A549 (cell line): ENCODE measurements at regions not wholly inside any gene's neighbourhood (a gene's known extent, or its start where the extent isn't known, plus 50 kb on each side); places are given as distances from the start of the nearest gene placed in this dataset.

ENCODE experiments used
- CTCF ChIP-seq: fragments of >200 bp; sonication (Bioruptor Twin); formaldehyde crosslinking; IDR thresholded peaks from 3 replicates; pipeline ENCODE4 v1.5.1; 2016
- ESRRA ChIP-seq: fragments of 150-350 bp; IDR thresholded peaks from 2 replicates; pipeline ENCODE4 v1.6.1; 2014; ENCODE audit warnings: mild to moderate bottlenecking, low read length, borderline replicate concordance
- HMGXB4 ChIP-seq: fragments of 250-450 bp; sonication (Bioruptor Pico); IDR thresholded peaks from 2 replicates; pipeline ENCODE4 v1.5.0; 2021; ENCODE audit warnings: mild to moderate bottlenecking, moderate library complexity, borderline replicate concordance
- POLR2A ChIP-seq: IDR thresholded peaks from 2 replicates; pipeline ENCODE4 v1.6.1; 2012; ENCODE audit warnings: mild to moderate bottlenecking, low read length
- RAD21 ChIP-seq, 2 experiments: fragments of >200 bp in 1 of 2; sonication (Bioruptor Twin) in 1 of 2; formaldehyde crosslinking in 1 of 2; IDR thresholded peaks in 1 of 2; conservative IDR thresholded peaks in 1 of 2; 2 replicates in 1 of 2; 3 replicates in 1 of 2; pipeline ENCODE4 v1.6.1; 2012 to 2018; ENCODE audit warnings: inconsistent platforms in 1 of 2
- ZFP36 ChIP-seq: fragments of 450-650 bp; IDR thresholded peaks from 2 replicates; pipeline ENCODE4 v1.6.1; 2014; ENCODE audit warnings: borderline replicate concordance; ENCODE audit not compliant: partially characterized antibody

- TF ChIP-seq POLR2A = no peak
- no peak for TF ChIP-seq HMGXB4
- TF ChIP-seq CTCF = no peak
- TF ChIP-seq RAD21 (conservative IDR thresholded peaks at IDR 0.05 in 1 of 2, IDR thresholded peaks at IDR 0.05 in 1 of 2) = no peak
- no peak for TF ChIP-seq ESRRA
- no peak for TF ChIP-seq ZFP36
These were observed 1567.8 kb upstream of the DEFB115 start for GRCh38 chr20:29689411-29690225.
